GM21423 (cell line): ENCODE measurements at regions not wholly inside any gene's neighbourhood (a gene's known extent, or its start where the extent isn't known, plus 50 kb on each side); places are given as distances from the start of the nearest gene placed in this dataset.
A peak's percentile ranks its signal among the peaks of the same experiment; 100 is the strongest.

Experiments
- ATAC-seq: cut with Tn5 transposase; IDR thresholded peaks from one replicate; pipeline ENCODE4 v1.9.1; 2021; ENCODE audit warnings: mild to moderate bottlenecking, moderate library complexity; ENCODE audit not compliant: unreplicated experiment

GRCh38 chr15:46366360-46367007 lies 731.7 kb downstream of the SQOR start:
- ATAC-seq: no peak

- ATAC-seq: no peak
These were observed 749.1 kb downstream of the SQOR start for GRCh38 chr15:46383978-46384377.

- no peak for ATAC-seq
These were observed 751.5 kb downstream of the SQOR start for GRCh38 chr15:46386356-46386755.

- ATAC-seq: no peak
These were observed 754.9 kb downstream of the SQOR start for GRCh38 chr15:46389739-46390138.

DNA sequence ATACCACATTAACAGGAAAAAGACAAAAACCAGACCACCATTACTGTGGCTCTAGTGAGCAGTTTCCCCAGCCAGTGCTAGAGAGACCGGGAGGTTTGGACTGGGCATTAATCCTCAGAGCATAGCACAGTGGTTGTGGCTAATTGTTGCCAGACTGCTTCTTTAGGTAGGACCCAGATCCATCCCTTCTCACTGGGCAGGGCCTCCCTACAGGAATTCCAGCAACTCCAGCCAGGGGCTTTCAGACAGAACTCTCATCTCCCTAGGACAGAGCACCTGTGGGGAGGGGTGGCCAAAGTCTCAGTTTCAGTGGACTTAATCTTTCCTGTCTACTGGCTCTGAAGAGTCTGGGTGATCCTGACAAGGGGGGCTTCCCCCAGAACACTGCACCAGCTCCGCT lies 759.6 kb downstream of the SQOR start:
- no peak for ATAC-seq

- ATAC-seq: no peak
These were observed 773.5 kb downstream of the SQOR start for GRCh38 chr15:46408312-46408711.

DNA sequence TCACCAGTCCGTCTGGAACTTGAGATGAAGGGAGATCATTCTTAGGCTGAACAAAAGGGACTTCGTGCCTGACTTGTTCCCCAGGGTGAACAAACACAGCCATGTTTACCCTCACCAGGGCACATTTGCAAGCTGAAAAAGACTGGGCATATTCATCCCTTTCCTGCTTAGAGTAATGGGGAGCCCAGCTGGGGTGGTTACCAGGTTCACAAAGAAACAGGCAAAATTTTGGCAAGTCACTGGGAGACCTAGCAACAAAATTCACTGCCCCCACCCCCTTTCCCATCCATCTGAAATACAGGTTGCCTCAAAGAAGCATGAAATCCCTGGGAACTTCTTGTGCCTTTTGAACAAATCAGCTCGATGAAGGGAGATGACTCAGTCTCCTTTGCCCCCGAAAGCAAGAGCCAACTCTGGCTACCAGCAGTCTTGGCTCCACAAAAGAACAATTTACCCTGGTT lies 775.0 kb downstream of the SQOR start:
- no peak for ATAC-seq

DNA sequence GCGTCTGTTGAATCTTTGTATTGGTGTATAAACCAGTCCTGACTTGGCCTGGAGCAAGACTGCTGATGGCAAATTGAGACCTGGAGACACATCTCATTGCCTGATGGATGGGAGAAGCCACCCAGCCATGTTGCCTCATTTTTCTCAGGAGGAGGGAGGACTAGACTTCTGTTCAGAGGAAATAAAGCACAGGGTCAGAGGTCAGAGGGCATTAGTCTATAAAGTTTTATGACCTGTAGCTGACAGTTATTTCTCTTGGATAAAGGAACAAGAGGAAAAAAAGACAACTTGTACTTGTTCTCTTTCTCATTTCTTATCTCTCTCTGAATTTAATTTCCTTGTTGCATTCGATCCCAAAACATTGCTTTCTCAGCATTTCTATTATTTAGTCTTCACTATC lies 775.9 kb downstream of the SQOR start:
- no peak for ATAC-seq

- no peak for ATAC-seq
These were observed 777.1 kb downstream of the SQOR start for GRCh38 chr15:46411900-46412299.

GRCh38 chr15:46413799-46414198 lies 779.0 kb downstream of the SQOR start:
- ATAC-seq: no peak

GRCh38 chr15:46416544-46416943 lies 781.7 kb downstream of the SQOR start:
- ATAC-seq: no peak

GRCh38 chr15:46420990-46421389 lies 786.2 kb downstream of the SQOR start:
- no peak for ATAC-seq

DNA sequence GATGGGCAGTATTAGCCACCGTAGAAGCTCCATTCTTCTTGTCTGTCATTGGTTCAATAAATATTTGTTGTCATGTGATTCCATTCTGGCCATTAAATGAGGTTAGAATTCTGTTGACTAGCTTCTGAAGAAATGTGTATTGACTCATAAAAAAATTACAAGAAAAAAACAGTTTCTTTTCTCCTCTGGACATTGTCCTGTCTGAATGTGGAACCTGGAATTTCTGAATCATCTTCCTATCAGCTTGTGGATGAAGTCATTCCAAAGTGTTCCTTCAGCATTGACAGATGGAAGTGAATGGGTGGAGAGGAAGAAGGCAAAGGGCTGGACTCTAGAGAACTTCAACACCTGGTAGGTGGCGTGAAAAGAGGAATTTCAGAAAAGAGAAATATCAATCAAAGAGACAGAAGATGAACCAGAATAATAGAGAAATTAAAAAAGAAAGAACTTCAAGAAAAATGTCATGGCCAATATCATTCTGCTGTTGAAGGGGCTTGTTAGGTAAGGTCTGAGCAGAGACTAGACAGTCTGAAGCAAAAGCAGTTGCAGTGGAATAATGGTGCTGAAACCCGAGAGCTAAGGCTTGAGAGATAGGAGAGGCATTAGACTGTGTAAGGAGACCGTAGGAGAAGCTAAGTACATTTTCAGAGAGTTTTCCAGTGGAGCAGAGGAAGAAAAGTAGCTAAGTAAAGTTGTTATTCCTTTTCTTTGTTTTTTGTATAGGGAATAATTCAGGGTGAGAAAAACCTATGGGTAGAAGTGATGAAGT lies 806.6 kb downstream of the SQOR start:
- ATAC-seq: no peak

DNA sequence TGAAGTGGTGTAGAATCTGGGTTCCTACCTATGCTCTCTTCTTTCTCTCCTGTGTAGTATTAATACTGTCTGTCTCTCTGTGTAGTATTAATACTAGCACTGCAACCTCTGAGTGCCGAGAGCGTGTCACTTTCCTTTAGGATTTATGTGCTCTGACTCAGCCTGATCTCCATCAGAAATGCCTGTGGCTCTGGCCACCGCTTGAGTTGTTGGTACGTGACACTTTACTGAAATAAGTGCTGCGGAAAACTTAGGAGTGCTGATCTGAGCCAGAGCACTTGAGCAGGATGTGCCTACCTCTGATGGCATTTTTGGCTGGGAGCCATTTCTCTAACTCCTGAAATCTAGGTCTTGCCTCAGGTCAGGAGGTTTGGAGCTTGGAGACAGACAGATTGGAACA lies 807.4 kb downstream of the SQOR start:
- ATAC-seq: no peak

- ATAC-seq: peak; percentile 68
These were observed 808.2 kb downstream of the SQOR start for GRCh38 chr15:46442901-46443590.

- no peak for ATAC-seq
These were observed 815.4 kb downstream of the SQOR start for GRCh38 chr15:46450112-46450809.

- ATAC-seq: no peak
These were observed 816.0 kb downstream of the SQOR start for GRCh38 chr15:46450810-46451182.

DNA sequence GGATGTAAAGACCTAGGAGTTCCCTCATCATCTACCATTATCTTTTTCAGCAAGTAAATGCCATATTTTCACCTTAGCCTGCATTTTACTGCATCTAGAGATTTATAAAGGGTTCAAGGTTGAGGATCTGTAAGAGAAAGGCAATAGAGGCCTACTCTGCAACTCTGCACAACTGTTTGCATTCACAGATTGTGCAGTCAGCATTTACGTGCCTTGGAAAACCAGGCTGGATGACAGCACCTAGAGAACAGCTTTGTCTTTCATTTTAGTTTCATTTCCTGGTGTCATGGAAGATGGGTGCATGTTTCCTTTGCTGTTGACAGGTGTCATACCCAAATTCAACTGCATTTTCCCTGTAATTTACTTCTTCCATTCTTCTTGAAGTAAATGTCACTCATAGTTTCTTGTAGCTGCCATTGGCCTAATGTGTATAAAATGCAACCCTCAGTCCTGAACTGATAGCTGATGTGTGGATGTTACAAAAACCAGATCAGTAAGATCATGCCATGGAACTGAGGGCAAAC lies 817.5 kb downstream of the SQOR start:
- no peak for ATAC-seq

DNA sequence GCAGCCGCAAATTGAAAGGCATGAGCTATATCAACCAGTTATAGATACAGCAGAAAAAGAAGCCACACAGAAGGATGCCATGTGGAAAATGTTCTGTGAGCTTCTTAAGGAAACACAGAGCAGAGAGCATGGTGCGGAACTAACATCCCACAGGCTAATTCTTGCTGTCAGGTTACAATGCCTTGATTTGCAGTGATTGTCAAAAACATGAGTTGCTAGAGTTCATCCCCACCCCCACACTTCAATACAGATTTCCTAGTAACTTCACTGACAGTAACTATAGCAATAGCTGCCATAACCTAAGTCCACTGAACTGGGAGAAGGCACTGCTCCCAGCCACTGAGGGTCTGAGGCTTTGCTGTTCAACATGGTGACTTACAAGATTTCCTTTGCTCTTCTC lies 821.6 kb downstream of the SQOR start:
- ATAC-seq: no peak

GRCh38 chr15:46460431-46461094 lies 825.7 kb downstream of the SQOR start:
- no peak for ATAC-seq

DNA sequence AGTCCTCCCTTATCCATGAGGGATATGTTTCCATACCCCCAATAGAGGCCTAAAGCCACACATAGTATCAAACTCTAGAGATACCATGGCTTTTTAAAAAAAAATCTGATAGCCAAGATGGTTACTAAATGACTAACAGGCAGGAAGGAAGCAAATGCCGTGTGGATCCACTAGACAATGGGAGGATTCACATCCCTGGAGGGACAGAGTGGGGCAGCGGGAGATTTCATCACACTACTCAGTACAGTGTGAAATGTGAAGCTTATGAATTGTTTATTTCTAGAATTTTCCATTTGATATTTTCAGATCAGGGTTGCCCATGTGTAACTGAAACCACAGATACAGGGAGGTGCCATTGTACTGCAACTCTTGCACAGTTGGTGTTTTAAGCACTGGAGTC lies 826.6 kb downstream of the SQOR start:
- no peak for ATAC-seq
